HG02852 (cell line): ENCODE measurements at regions not wholly inside any gene's neighbourhood (a gene's known extent, or its start where the extent isn't known, plus 50 kb on each side); places are given as distances from the start of the nearest gene placed in this dataset.
A peak's percentile ranks its signal among the peaks of the same experiment; 100 is the strongest.
"Not testable (repeated sequence)": the region's sequence is repeated elsewhere in the genome, so short reads cannot be mapped to it uniquely, and the experiment has no call there.

Source experiments
- ATAC-seq: cut with Tn5 transposase; IDR thresholded peaks from one replicate; pipeline ENCODE4 v1.9.1; 2021; ENCODE audit warnings: mild to moderate bottlenecking, moderate library complexity; ENCODE audit not compliant: unreplicated experiment

GRCh38 chr7:136264304-136264703, 287.1 kb upstream of the MTPN start:
- not testable (repeated sequence) for ATAC-seq

- ATAC-seq, result not testable (repeated sequence)
These were observed 286.1 kb upstream of the MTPN start for GRCh38 chr7:136263112-136263860.

GRCh38 chr7:136260591-136260990, 283.4 kb upstream of the MTPN start:
- ATAC-seq, result not testable (repeated sequence)

GRCh38 chr7:136259074-136259473, 281.9 kb upstream of the MTPN start:
- ATAC-seq, result no peak

- ATAC-seq, result no peak
These were observed 279.3 kb upstream of the MTPN start for GRCh38 chr7:136256491-136256890.

- ATAC-seq, result no peak
These were observed 277.0 kb upstream of the MTPN start for GRCh38 chr7:136254148-136254547.

- no peak for ATAC-seq
These were observed 274.7 kb upstream of the MTPN start for GRCh38 chr7:136251826-136252225.

- ATAC-seq, result no peak
These were observed 270.1 kb upstream of the MTPN start for GRCh38 chr7:136247211-136247610.

GRCh38 chr7:136245327-136246004, 268.3 kb upstream of the MTPN start:
- no peak for ATAC-seq

GRCh38 chr7:136234040-136234439, 256.9 kb upstream of the MTPN start:
- ATAC-seq, result no peak

GRCh38 chr7:136230210-136230609, 253.1 kb upstream of the MTPN start:
- ATAC-seq, result no peak

GRCh38 chr7:136229790-136230189, 252.6 kb upstream of the MTPN start:
- ATAC-seq, result no peak

- ATAC-seq, result no peak
These were observed 251.0 kb upstream of the MTPN start for GRCh38 chr7:136228171-136228570.

- ATAC-seq, result no peak
These were observed 237.2 kb upstream of the MTPN start for GRCh38 chr7:136214356-136214755.

- ATAC-seq, result no peak
These were observed 235.9 kb upstream of the MTPN start for GRCh38 chr7:136213012-136213411.

GRCh38 chr7:136210664-136211063, 233.5 kb upstream of the MTPN start:
- ATAC-seq, result no peak

GRCh38 chr7:136210079-136210478, 232.9 kb upstream of the MTPN start:
- ATAC-seq, result no peak

GRCh38 chr7:136205956-136206355, 228.8 kb upstream of the MTPN start:
- ATAC-seq, result no peak

GRCh38 chr7:136198168-136198567, 221.0 kb upstream of the MTPN start:
- ATAC-seq, result no peak

GRCh38 chr7:136194878-136195277, 217.7 kb upstream of the MTPN start:
- ATAC-seq, result peak; percentile 55

GRCh38 chr7:136193940-136194339, 216.8 kb upstream of the MTPN start:
- ATAC-seq, result no peak

GRCh38 chr7:136189506-136189998, 212.4 kb upstream of the MTPN start:
- no peak for ATAC-seq
